Naive thymus-derived CD4-positive, alpha-beta T cell (primary cell): ENCODE measurements at regions not wholly inside any gene's neighbourhood (a gene's known extent, or its start where the extent isn't known, plus 50 kb on each side); places are given as distances from the start of the nearest gene placed in this dataset.

ENCODE experiments used
- ATAC-seq: fragments of 150-1000 bp; cut with Tn5 transposase; 2 replicates; pipeline ENCODE4 v1.10.0; 2021; ENCODE audit warnings: mild to moderate bottlenecking, moderate library complexity
- CTCF ChIA-PET: fragments of 350-600 bp; sonication (Branson Sonifier 250); formaldehyde crosslinking; loops from one replicate; lab custom pipeline; 2021; ENCODE audit warnings: antibody characterized with exemption; lab: Charles Lee
- POLR2A ChIA-PET: fragments of 350-600 bp; sonication (Branson Sonifier 250); formaldehyde crosslinking; loops from one replicate; lab custom pipeline; 2021; ENCODE audit warnings: antibody characterized with exemption, inconsistent platforms; lab: Charles Lee
- DNase-seq, 9 donors: peaks; one replicate each; pipeline versions ENCODE4 v3.0.0 to v3.0.0-alpha.2; 2020 to 2022; ENCODE audit warnings: mixed read lengths in 1 of 9
- H3K27ac ChIP-seq: one replicate; pipeline ENCODE4 v1.7.0; 2013; ENCODE audit warnings: mild to moderate bottlenecking, low read depth, low read length, moderate library complexity
- H3K27me3 ChIP-seq, 2 donors: one replicate each; pipeline ENCODE4 v1.7.0; 2013; ENCODE audit warnings: low read length in 2 of 2, mild to moderate bottlenecking in 2 of 2, moderate library complexity in 2 of 2; ENCODE audit not compliant: control insufficient read depth in 2 of 2, insufficient read depth in 2 of 2
- H3K36me3 ChIP-seq, 3 experiments: 1 replicate in 2 of 3; 2 replicates in 1 of 3; pipeline ENCODE4 v1.7.0; 2013; ENCODE audit warnings: low read length in 3 of 3, mild to moderate bottlenecking in 3 of 3, moderate library complexity in 1 of 3; ENCODE audit not compliant: insufficient read depth in 3 of 3, control insufficient read depth in 2 of 3
- H3K4me1 ChIP-seq, 2 donors: one replicate each; pipeline ENCODE4 v1.7.0; 2013; ENCODE audit warnings: low read length in 2 of 2, mild to moderate bottlenecking in 2 of 2, moderate library complexity in 1 of 2; ENCODE audit not compliant: control insufficient read depth in 2 of 2, insufficient read depth in 2 of 2
- H3K4me3 ChIP-seq: 2 replicates; pipeline ENCODE4 v1.7.0; 2013; ENCODE audit warnings: mild to moderate bottlenecking, low read length
- H3K9me3 ChIP-seq, 3 experiments: 1 replicate in 2 of 3; 2 replicates in 1 of 3; pipeline ENCODE4 v1.7.0; 2013; ENCODE audit warnings: low read length in 3 of 3; ENCODE audit not compliant: control insufficient read depth in 2 of 3
- H3K27ac Mint-ChIP-seq, 9 donors: one replicate each; pipeline ENCODE4 v1.8.0; 2020 to 2022; ENCODE audit warnings: mixed read lengths in 9 of 9, mild to moderate bottlenecking in 8 of 9, moderate library complexity in 5 of 9, inconsistent platforms in 2 of 9
- H3K27me3 Mint-ChIP-seq, 5 donors: one replicate each; pipeline ENCODE4 v1.8.0; 2021 to 2022; ENCODE audit warnings: mixed read lengths in 5 of 5, mild to moderate bottlenecking in 1 of 5
- H3K36me3 Mint-ChIP-seq, 5 donors: one replicate each; pipeline ENCODE4 v1.8.0; 2020 to 2022; ENCODE audit warnings: mixed read lengths in 5 of 5, mild to moderate bottlenecking in 3 of 5, inconsistent platforms in 1 of 5
- H3K4me1 Mint-ChIP-seq, 7 donors: one replicate each; pipeline ENCODE4 v1.8.0; 2020 to 2022; ENCODE audit warnings: mixed read lengths in 7 of 7, mild to moderate bottlenecking in 3 of 7, inconsistent platforms in 1 of 7
- H3K4me3 Mint-ChIP-seq, 10 donors: one replicate each; pipeline ENCODE4 v1.8.0; 2020 to 2022; ENCODE audit warnings: mild to moderate bottlenecking in 10 of 10, mixed read lengths in 10 of 10, moderate library complexity in 6 of 10, inconsistent platforms in 2 of 10
- H3K9me3 Mint-ChIP-seq, 11 donors: one replicate each; pipeline ENCODE4 v1.8.0; 2020 to 2022; ENCODE audit warnings: mixed read lengths in 11 of 11, mild to moderate bottlenecking in 4 of 11, inconsistent platforms in 1 of 11, moderate library complexity in 1 of 11
- intact Hi-C, 2 donors: fragments of 100-400 bp; cut with micrococcal nuclease; formaldehyde crosslinking; loops; one replicate each; pipeline ENCODE4 v1.15.1; 2023

DNA sequence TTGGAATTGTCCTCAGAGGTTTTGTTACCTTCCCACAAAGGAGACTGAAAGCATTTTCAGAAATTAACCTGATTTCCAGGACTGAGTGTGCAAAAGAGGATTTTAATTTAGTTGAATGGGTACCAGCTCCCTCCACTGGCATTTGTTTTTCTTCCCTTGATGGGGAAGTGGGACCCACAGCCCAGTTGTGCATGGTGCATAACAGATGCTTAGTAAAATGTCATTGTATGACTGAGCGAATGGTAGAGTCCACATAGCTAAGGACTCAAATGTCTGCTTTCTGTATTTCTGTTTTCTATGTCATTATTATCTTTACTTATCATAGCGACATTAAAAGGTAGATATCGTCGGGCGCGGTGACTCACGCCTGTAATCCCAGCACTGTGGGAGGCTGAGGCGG lies 75.5 kb upstream of the RAPH1 start:
- Mint-ChIP-seq H3K4me1 (peaks cover 0 to 5% (median 0%) of the 10 kb centered on the region in 7 donors), H3K36me3 (no peaks in the 10 kb centered on the region), H3K27me3 (peaks cover 0 to 22% (median 0%) of the 10 kb centered on the region in 5 donors), H3K4me3 (no peak overlapping the region), H3K9me3 (no peaks in the 10 kb centered on the region), H3K27ac (peak overlapping the region in 1 of 9 donors; percentile 17)
- Histone ChIP-seq H3K36me3 (no peaks in the 10 kb centered on the region), H3K27me3 (no peaks in the 10 kb centered on the region), H3K4me3 (no peak overlapping the region), H3K4me1 (no peaks in the 10 kb centered on the region), H3K27ac (no peak overlapping the region), H3K9me3 (no peaks in the 10 kb centered on the region)
- ATAC-seq (no peak), DNase-seq (no peak)
- CTCF ChIA-PET = no interaction called here
- intact Hi-C loops = no loop called here
- POLR2A ChIA-PET = interaction anchor here (0.6 kb wide), 1 partner anchor 198 kb away, joined by 3 read pairs; no protein-coding TSS in a partner anchor

DNA sequence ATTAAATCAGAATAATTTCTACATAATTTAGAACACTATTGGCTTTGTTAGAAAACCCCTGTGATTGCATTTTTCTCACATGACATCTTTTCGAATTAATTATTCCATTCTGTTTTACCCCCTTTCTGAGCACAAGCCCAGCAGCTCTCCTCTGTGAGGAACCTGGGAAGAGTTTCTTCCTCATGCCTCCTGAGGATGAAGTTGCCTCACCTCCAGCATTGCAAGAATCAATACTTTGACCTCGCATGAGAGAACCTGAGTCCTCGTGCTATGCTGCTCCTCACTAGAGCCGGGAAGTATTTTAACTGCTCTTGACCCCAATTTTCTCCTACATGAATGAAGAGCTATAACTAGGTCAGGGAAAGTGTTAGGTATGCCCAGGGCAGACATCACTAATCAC lies 77.1 kb upstream of the RAPH1 start:
- DNase-seq = no peak
- H3K4me1 Mint-ChIP-seq = peaks cover 0 to 5% (median 0%) of the 10 kb centered on the region in 7 donors
- POLR2A ChIA-PET = no interaction called here
- intact Hi-C loops = no loop called here
- no peak overlapping the region for H3K4me3 Mint-ChIP-seq
- H3K27me3 Mint-ChIP-seq = peaks cover 0 to 13% (median 0%) of the 10 kb centered on the region in 5 donors
- H3K27ac ChIP-seq = no peak overlapping the region
- no peaks in the 10 kb centered on the region for H3K9me3 ChIP-seq
- H3K4me1 ChIP-seq = no peaks in the 10 kb centered on the region
- H3K36me3 Mint-ChIP-seq = no peaks in the 10 kb centered on the region
- no peaks in the 10 kb centered on the region for H3K36me3 ChIP-seq
- H3K9me3 Mint-ChIP-seq = no peaks in the 10 kb centered on the region
- ATAC-seq = no peak
- no peak overlapping the region for H3K4me3 ChIP-seq
- H3K27ac Mint-ChIP-seq = no peak overlapping the region
- CTCF ChIA-PET = no interaction called here
- H3K27me3 ChIP-seq = no peaks in the 10 kb centered on the region

GRCh38 chr2:203619267-203619878 lies 84.3 kb upstream of the RAPH1 start:
- intact Hi-C loops = no loop called here
- no peaks in the 10 kb centered on the region for H3K36me3 ChIP-seq
- no peaks in the 10 kb centered on the region for H3K9me3 ChIP-seq
- peaks cover 3 to 10% (median 4%) of the 10 kb centered on the region in 5 donors for H3K36me3 Mint-ChIP-seq
- H3K27me3 Mint-ChIP-seq = peaks cover 0 to 4% (median 0%) of the 10 kb centered on the region in 5 donors
- no peak for DNase-seq
- no peak overlapping the region for H3K27ac ChIP-seq
- CTCF ChIA-PET = interaction anchor here (0.6 to 1.3 kb wide), 2 partner anchors 72 to 168 kb away, joined by 3 read pairs; no protein-coding TSS in a partner anchor
- no peak overlapping the region for H3K4me3 ChIP-seq
- ATAC-seq = no peak
- no peaks in the 10 kb centered on the region for H3K27me3 ChIP-seq
- H3K4me3 Mint-ChIP-seq = no peak overlapping the region
- POLR2A ChIA-PET = no interaction called here
- H3K4me1 Mint-ChIP-seq = peaks cover 6 to 16% (median 9%) of the 10 kb centered on the region in 7 donors
- H3K9me3 Mint-ChIP-seq = peaks cover 0 to 31% (median 15%) of the 10 kb centered on the region in 11 donors
- no peak overlapping the region for H3K27ac Mint-ChIP-seq
- H3K4me1 ChIP-seq = peaks cover 0 to 5% of the 10 kb centered on the region in 2 donors

DNA sequence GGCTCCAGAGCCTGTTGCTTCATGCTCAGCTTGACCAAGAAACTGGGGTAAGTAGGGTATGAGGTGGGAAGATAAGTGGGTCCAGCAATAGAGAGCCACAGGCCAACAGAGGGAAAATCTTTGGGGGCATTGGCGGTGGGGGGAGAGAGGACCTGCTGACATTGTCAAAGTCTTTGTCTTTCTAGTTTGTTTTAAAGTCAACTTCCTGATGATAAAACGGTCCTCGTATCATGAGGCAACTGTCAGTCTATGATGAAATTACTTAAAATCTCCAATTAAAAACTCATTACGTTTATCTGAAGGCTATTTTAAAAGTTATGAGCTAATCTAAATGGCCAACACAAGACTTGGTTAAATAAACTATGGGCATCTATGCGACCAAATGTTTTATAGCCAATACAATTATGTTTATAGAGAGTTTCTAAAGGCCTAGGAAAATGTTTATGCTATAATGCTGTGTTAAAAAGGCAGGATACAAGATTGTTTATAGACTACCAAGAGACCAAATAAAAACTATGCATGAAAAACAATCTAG lies 84.4 kb upstream of the CD28 start:
- ChIA-PET POLR2A (interaction anchor here (0.5 kb wide), 1 partner anchor 902 kb away, joined by 3 read pairs; no protein-coding TSS in a partner anchor), CTCF (no interaction called here)
- ATAC-seq (no peak), DNase-seq (no peak)
- Mint-ChIP-seq H3K9me3 (peaks cover 0 to 31% (median 15%) of the 10 kb centered on the region in 11 donors), H3K4me1 (peaks cover 6 to 20% (median 9%) of the 10 kb centered on the region in 7 donors), H3K27ac (no peak overlapping the region), H3K36me3 (peaks cover 3 to 10% (median 6%) of the 10 kb centered on the region in 5 donors), H3K4me3 (no peak overlapping the region), H3K27me3 (peaks cover 0 to 7% (median 0%) of the 10 kb centered on the region in 5 donors)
- Histone ChIP-seq H3K36me3 (no peaks in the 10 kb centered on the region), H3K9me3 (no peaks in the 10 kb centered on the region), H3K27me3 (no peaks in the 10 kb centered on the region), H3K4me3 (no peak overlapping the region), H3K27ac (no peak overlapping the region), H3K4me1 (peaks cover 0 to 5% of the 10 kb centered on the region in 2 donors)
- intact Hi-C loops = no loop called here

DNA sequence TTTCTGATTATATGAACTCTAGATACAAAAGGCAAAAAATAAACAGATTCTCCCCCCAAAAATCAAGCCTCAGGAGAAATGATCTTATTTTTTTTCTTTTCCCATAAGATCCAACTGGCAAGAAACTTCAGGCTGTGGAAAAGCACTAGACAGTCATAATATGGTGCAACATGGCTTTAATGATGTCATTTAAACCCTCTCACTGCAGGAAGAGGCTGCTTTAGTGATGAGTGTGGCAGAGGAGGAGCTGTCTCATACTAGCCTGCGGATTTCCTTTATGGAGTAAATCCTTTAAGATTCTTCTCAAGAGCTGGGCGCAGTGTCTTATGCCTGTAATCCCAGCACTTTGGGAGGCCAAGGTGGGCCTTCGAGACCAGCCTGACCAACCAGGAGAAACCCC lies 83.3 kb upstream of the CD28 start:
- H3K4me1 Mint-ChIP-seq = peaks cover 6 to 20% (median 9%) of the 10 kb centered on the region in 7 donors
- H3K4me3 Mint-ChIP-seq = no peak overlapping the region
- H3K36me3 ChIP-seq = no peaks in the 10 kb centered on the region
- POLR2A ChIA-PET = no interaction called here
- H3K27me3 Mint-ChIP-seq = peaks cover 0 to 7% (median 0%) of the 10 kb centered on the region in 5 donors
- H3K27ac Mint-ChIP-seq = no peak overlapping the region
- H3K27ac ChIP-seq = no peak overlapping the region
- DNase-seq (no peak), ATAC-seq (no peak)
- intact Hi-C loops = no loop called here
- no peak overlapping the region for H3K4me3 ChIP-seq
- CTCF ChIA-PET = interaction anchor here (0.6 kb wide), 2 partner anchors 68 to 509 kb away, joined by 3 to 4 read pairs; no protein-coding TSS in a partner anchor
- H3K9me3 Mint-ChIP-seq = peaks cover 0 to 31% (median 15%) of the 10 kb centered on the region in 11 donors
- peaks cover 3 to 8% (median 6%) of the 10 kb centered on the region in 5 donors for H3K36me3 Mint-ChIP-seq
- peaks cover 0 to 5% of the 10 kb centered on the region in 2 donors for H3K4me1 ChIP-seq
- H3K9me3 ChIP-seq = no peaks in the 10 kb centered on the region
- no peaks in the 10 kb centered on the region for H3K27me3 ChIP-seq

DNA sequence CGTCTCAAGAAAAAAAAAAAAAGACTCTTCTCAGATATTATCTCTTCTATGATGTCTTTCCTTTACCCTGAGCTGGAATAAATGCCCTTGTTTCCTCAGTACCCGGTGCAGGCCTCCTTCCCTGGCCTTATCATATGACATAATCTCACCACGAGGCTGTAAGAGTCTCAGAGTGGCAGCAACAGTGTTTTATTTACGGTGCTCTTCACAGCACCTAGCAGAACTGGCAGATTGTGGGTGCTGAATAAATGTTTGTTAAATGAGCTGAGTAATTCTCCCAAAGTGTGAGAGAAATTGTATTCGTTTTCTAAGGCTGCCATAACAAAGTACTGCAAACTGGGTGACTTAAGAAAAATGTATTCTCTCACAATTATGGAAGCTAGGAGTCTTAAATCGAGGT lies 82.8 kb upstream of the CD28 start:
- peak in 1 of 9 donors; percentile 15 for DNase-seq
- H3K36me3 Mint-ChIP-seq = peaks cover 3 to 8% (median 6%) of the 10 kb centered on the region in 5 donors
- peak; percentile 64 for ATAC-seq
- peaks cover 0 to 7% (median 0%) of the 10 kb centered on the region in 5 donors for H3K27me3 Mint-ChIP-seq
- peaks cover 0 to 31% (median 15%) of the 10 kb centered on the region in 11 donors for H3K9me3 Mint-ChIP-seq
- H3K27ac Mint-ChIP-seq = peak overlapping the region in 7 of 9 donors; percentile 6 to 86 (median 34)
- intact Hi-C loops = no loop called here
- peaks cover 0 to 5% of the 10 kb centered on the region in 2 donors for H3K4me1 ChIP-seq
- no peak overlapping the region for H3K4me3 ChIP-seq
- POLR2A ChIA-PET = no interaction called here
- no peaks in the 10 kb centered on the region for H3K9me3 ChIP-seq
- peak overlapping the region in 1 of 10 donors; percentile 32 for H3K4me3 Mint-ChIP-seq
- CTCF ChIA-PET = interaction anchor here (0.6 to 0.7 kb wide), 2 partner anchors 68 to 1229 kb away, joined by 4 read pairs; no protein-coding TSS in a partner anchor
- peaks cover 6 to 20% (median 9%) of the 10 kb centered on the region in 7 donors for H3K4me1 Mint-ChIP-seq
- no peaks in the 10 kb centered on the region for H3K27me3 ChIP-seq
- H3K27ac ChIP-seq = no peak overlapping the region
- H3K36me3 ChIP-seq = no peaks in the 10 kb centered on the region
